Osteoblast (primary cell): ENCODE measurements at regions not wholly inside any gene's neighbourhood (a gene's known extent, or its start where the extent isn't known, plus 50 kb on each side); places are given as distances from the start of the nearest gene placed in this dataset.

Experiments used
- DNase-seq: peaks from one replicate; pipeline ENCODE4 v3.0.0; 2011; ENCODE audit warnings: low spot score, mixed read lengths; ENCODE audit not compliant: insufficient read length; ENCODE audit errors: missing footprints
- H2AFZ ChIP-seq: 2 replicates; pipeline ENCODE4 v1.6.0; 2011; ENCODE audit warnings: mild to moderate bottlenecking, low read length
- H3K27ac ChIP-seq: 2 replicates; pipeline ENCODE4 v1.5.1; 2011; ENCODE audit warnings: mild to moderate bottlenecking, low read depth, low read length, moderate library complexity
- H3K27me3 ChIP-seq: 2 replicates; pipeline ENCODE4 v1.6.0; 2012; ENCODE audit warnings: mild to moderate bottlenecking, control low read depth, inconsistent platforms, low read length, moderate library complexity; ENCODE audit not compliant: insufficient read depth
- H3K36me3 ChIP-seq: 2 replicates; pipeline ENCODE4 v1.5.1; 2011; ENCODE audit warnings: mild to moderate bottlenecking, low read length, control low read depth, moderate library complexity; ENCODE audit not compliant: insufficient read depth
- H3K4me1 ChIP-seq: 2 replicates; pipeline ENCODE4 v1.5.1; 2011; ENCODE audit warnings: mild to moderate bottlenecking, low read length, control low read depth, moderate library complexity; ENCODE audit not compliant: insufficient read depth
- H3K4me2 ChIP-seq: 2 replicates; pipeline ENCODE4 v1.6.0; 2011; ENCODE audit warnings: mild to moderate bottlenecking, low read length; ENCODE audit not compliant: insufficient read depth
- H3K4me3 ChIP-seq: fragments of 200-600 bp; sonication (generic); 3 replicates; pipeline ENCODE4 v1.5.1; 2012; ENCODE audit warnings: mild to moderate bottlenecking, low read length, inconsistent platforms; ENCODE audit not compliant: insufficient read depth
- H3K79me2 ChIP-seq: 2 replicates; pipeline ENCODE4 v1.6.0; 2012; ENCODE audit warnings: mild to moderate bottlenecking, low read length, control low read depth, inconsistent platforms; ENCODE audit not compliant: insufficient read depth
- H3K9me3 ChIP-seq: 2 replicates; pipeline ENCODE4 v1.5.1; 2011; ENCODE audit warnings: low read depth, low read length, control low read depth
- H4K20me1 ChIP-seq: 2 replicates; pipeline ENCODE4 v1.6.0; 2012; ENCODE audit warnings: mild to moderate bottlenecking, low read length, control low read depth; ENCODE audit not compliant: insufficient read depth
- CTCF ChIP-seq: IDR thresholded peaks from 2 replicates; pipeline ENCODE4 v1.5.1; 2011; ENCODE audit warnings: mild to moderate bottlenecking, low read depth, low read length, moderate library complexity; ENCODE audit errors: extremely low read depth

DNA sequence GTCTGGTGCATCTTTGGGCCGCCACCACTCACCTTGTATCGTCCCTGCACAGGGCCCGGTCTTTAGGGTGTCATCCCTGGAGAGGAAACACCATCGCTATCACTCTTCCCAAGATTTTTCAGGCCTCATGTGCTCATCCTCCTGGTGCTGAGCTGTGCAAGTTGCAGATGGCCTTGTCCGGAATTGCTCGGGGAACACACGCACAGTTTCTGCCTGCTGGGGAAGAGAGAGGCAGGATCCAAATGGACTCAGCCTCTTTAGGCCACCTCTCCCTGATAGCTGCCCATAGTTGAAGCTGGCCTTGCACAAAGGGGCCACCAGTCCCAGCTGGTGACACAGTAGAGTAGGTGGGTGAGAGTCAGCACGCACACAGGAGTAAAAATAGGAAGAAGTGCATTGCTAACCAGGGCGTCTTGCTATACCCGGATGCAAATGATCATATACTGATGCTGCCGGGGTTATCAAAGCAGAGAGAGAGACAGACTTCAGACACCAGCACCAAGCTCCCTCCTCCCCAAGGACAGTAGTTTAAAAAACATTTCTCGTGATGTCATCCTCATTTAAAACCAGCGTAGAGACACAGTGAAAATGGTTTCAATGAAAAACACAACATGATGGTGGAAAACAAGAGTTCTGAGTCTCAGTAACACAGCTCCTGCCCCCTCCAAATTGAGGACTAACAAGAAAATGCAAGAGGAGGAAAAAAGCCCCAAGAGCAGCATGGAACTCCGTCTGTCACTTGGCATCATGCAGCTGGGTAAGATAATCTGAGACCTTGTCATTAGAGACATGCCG lies 147.5 kb upstream of the NCK2 start:
- Histone ChIP-seq H3K36me3 (no peaks in the 10 kb centered on the region), H2AFZ (no peak overlapping the region), H3K27ac (no peak overlapping the region), H3K4me1 (peaks cover 6% of the 10 kb centered on the region), H3K4me3 (no peak overlapping the region), H3K4me2 (no peak overlapping the region), H3K27me3 (no peaks in the 10 kb centered on the region), H4K20me1 (no peaks in the 10 kb centered on the region), H3K9me3 (no peaks in the 10 kb centered on the region), H3K79me2 (no peaks in the 10 kb centered on the region)
- no peak for DNase-seq
- no peak for TF ChIP-seq CTCF

DNA sequence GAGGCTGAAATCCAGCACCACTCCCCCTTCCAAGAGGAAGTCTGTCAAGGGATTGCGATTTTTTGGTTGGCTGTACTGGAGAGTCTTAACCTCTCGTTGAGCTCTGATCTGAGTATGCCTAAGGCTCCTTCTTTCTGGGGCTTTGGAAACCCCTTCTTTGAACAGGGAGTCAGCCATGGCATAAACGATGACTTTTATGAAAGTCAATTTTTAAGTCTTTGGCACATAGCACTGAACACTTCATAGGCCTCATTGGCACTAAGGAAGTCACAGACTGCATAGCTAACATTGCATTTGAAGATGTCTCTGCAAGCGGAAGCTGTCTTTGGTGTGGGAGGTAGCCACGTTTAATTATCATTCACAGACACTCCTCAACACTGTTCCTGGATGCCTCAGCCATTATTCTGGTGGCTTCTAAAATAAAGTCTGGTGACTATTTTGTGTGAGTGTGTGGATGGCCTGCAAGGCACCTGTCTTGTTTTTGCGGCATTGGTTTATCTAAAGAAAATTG lies 148.2 kb upstream of the NCK2 start:
- H3K27ac ChIP-seq = no peak overlapping the region
- no peak for DNase-seq

GRCh38 chr2:105595536-105595935 lies 149.2 kb upstream of the NCK2 start:
- Histone ChIP-seq H3K4me1 (peaks cover 6% of the 10 kb centered on the region), H4K20me1 (no peaks in the 10 kb centered on the region), H3K36me3 (no peaks in the 10 kb centered on the region), H3K4me2 (no peak overlapping the region), H3K9me3 (no peaks in the 10 kb centered on the region), H3K4me3 (no peak overlapping the region), H3K27ac (no peak overlapping the region), H2AFZ (no peak overlapping the region), H3K27me3 (no peaks in the 10 kb centered on the region), H3K79me2 (no peaks in the 10 kb centered on the region)
- DNase-seq = no peak
- no peak for TF ChIP-seq CTCF

More for the DNA sequence above, 148.2 kb upstream of the NCK2 start:
- no peaks in the 10 kb centered on the region for H3K27me3 ChIP-seq
- no peaks in the 10 kb centered on the region for H3K36me3 ChIP-seq
- H3K79me2 ChIP-seq = no peaks in the 10 kb centered on the region
- no peak overlapping the region for H2AFZ ChIP-seq
- no peak overlapping the region for H3K4me3 ChIP-seq
- no peaks in the 10 kb centered on the region for H3K9me3 ChIP-seq
- peaks cover 6% of the 10 kb centered on the region for H3K4me1 ChIP-seq
- H3K4me2 ChIP-seq = no peak overlapping the region
- no peak for TF ChIP-seq CTCF
- no peaks in the 10 kb centered on the region for H4K20me1 ChIP-seq

- no peaks in the 10 kb centered on the region for H3K79me2 ChIP-seq
- H3K4me2 ChIP-seq = no peak overlapping the region
- no peaks in the 10 kb centered on the region for H3K27me3 ChIP-seq
- H4K20me1 ChIP-seq = no peaks in the 10 kb centered on the region
- no peaks in the 10 kb centered on the region for H3K36me3 ChIP-seq
- no peak overlapping the region for H3K27ac ChIP-seq
- no peak for TF ChIP-seq CTCF
- H3K4me1 ChIP-seq = peaks cover 6% of the 10 kb centered on the region
- no peaks in the 10 kb centered on the region for H3K9me3 ChIP-seq
- DNase-seq = no peak
- no peak overlapping the region for H2AFZ ChIP-seq
- H3K4me3 ChIP-seq = no peak overlapping the region
These were observed 151.3 kb upstream of the NCK2 start for GRCh38 chr2:105593221-105593967.
